ENCODE measurements at regions not wholly inside any gene's neighbourhood (a gene's known extent, or its start where the extent isn't known, plus 50 kb on each side); places are given as distances from the start of the nearest gene placed in this dataset.
A peak's percentile ranks its signal among the peaks of the same experiment; 100 is the strongest.

DNA sequence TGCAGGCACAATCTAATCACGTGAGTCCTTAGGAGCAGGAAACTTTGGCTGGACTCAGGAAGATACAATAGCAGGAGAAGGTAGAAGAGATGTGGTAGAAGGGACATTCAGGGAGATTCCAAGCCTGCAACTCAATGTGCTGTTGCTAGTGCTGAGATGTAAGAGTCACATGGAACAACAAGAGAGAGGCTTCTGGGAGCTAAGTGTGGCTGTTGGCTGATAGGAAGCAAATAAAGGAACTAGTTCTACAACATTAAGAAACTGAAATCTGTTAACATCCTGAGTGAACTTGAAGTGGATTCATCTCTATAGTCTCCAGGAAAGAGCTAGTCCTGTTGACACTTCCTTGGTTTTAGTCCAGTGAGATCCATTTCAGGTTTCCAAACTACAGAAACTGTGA is 1207.4 kb downstream of the ADGRL3 start:
- DNase-seq (ENCODE audit: low read depth in 2 of 3, low spot score in 2 of 3): peak in 1 of 3 donors; percentile 2

DNA sequence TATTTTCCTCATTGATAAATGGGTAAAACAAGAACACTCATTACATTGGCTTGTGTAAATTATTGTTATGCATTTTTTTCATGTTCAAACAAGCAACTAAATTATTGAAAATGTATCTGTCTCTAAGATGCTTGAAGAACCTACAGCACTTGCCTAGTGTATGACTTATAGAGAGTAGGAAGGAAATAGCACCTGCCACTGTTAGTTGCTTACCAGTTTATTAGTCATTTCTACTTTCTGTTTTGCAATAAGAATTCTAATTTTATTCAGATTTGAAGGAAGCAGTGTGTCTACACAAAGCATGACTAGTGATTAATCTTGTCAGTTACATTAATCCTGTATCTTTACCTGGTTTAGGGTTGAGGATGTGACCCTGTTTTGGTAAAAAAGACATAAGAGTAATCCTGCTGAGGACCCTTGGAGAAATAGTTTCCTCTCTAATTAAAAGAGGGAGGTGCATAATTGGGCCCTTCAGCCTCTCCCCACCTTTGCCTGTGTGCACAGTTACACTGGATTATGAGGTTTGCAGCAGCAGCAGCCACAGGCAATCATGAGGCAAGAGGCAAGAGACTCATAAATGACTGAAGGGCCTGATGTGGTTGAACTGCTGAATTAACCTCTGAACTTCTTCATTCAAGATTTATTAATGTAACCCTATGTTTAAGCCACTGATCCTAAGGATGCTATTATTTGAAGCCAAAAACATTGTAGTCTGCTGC is 1202.1 kb downstream of the ADGRL3 start:
- no peak for DNase-seq (ENCODE audit: low read depth in 2 of 3, low spot score in 2 of 3)

DNA sequence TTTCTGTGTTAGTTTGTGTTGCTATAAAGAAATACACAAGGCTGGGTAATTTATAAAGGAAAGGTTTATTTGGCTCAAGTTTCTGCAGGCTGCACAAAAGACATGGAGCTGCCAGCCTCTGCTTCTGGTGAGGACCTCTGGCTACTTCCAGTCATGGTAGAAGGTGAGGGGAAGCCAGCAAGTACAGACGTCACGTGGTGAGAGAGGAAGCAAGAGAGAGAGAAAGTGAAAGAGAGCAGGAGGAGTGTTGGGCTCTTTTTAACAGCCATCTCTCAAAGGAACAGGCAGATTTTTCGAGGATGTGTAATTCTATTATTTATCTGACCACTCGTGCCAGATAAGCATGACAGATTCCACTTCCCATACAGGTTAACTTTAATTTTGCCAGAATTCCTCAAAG is 1199.1 kb downstream of the ADGRL3 start:
- peak in 1 of 3 donors; percentile 16 for DNase-seq (ENCODE audit: low read depth in 2 of 3, low spot score in 2 of 3)

DNA sequence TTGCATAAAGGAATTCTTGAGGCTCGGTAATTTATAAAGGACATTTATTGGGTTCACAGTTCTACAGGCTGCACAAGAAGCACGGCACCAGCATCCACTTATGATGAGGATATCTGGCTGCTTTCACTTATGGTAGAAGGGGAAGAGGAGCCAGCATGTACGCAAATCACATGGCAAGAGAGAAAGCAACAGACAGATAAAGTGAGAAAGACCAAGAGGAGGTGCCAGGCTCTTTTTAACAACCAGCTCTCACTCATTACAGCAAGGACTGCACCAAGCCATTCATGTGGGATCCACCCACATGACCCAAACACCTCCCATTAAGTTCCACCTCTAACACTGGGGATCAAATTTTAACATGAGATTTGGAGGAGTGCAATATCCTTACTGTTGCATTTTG is 1198.2 kb downstream of the ADGRL3 start:
- no peak for DNase-seq (ENCODE audit: low read depth in 2 of 3, low spot score in 2 of 3)

DNA sequence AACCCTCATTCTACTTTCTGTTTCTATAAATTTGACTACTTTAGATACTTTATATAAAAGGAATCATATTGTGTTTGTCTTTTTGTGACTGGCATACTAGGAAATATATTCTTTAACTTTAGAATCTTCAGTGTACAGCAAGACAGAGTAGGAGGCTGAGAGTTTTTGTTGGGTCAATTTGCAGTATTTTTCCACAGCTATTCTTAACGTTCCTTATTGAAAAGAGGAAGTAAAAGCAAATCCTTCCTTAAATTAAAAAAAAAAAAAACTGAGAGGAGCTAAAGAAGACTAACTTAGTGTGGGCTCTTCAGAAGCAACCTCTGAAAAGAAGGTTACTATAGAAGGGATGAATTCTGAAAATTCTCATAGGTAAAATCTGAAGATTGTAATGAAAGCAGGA is 1194.6 kb downstream of the ADGRL3 start:
- DNase-seq (ENCODE audit: low read depth in 2 of 3, low spot score in 2 of 3): peak in 1 of 3 donors; percentile 17

DNA sequence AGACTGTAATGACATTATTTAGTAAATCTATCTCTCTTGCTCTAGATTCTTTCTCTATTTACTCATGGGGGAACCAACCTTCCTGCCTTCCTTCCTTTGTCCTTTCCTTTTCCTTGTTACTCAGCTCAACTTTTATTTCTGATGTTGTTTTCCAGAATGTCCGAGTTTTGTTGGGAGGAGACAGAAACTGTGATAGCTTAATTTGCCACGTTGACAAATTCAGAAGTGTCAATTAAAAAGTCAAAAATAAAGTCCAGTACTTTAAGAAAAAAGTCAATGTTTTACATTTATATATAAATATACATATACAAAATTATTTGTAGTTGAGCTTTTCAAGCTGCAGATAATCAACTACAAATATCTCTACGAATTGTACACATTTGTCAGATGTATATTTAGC is 1187.7 kb downstream of the ADGRL3 start:
- DNase-seq (ENCODE audit: low read depth in 2 of 3, low spot score in 2 of 3): no peak

DNA sequence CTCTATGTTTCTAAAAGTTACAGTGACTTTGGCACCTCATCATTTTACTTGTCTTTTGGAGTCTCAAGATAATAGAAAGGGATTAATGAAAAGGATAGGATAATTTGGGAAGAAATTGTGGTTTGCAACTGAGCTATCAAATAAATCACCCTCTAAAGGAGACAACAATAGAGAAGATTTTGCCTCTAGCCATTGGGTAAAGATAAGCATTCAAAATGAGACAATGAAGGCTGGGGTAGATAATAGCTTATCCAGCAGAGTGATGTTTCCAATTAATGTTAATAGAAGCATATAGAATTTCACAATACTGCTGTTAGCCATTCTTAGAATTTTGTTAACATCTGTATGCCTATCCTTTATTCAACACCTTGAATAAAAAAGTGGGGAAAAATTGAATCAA is 1177.6 kb downstream of the ADGRL3 start:
- no peak for DNase-seq (ENCODE audit: low read depth in 2 of 3, low spot score in 2 of 3)

DNA sequence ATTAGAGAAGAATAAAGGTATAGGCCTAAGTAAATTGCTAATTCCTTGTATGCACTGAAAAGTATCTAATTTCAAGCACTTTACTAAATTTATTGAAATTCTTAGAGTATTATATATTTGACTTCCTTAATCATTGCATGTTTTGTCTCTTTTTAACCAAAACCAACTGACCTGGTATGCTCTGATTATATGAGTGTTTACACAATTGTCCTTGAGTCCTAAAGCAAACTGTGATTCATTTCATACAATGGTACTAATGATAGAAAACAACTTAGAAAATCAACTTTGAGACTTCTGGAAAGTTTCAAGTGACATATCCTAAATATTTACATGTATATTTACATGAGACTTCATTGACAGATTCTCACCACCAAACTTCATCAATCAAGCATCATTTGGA is 1177.1 kb downstream of the ADGRL3 start:
- DNase-seq (ENCODE audit: low read depth in 2 of 3, low spot score in 2 of 3): no peak

DNA sequence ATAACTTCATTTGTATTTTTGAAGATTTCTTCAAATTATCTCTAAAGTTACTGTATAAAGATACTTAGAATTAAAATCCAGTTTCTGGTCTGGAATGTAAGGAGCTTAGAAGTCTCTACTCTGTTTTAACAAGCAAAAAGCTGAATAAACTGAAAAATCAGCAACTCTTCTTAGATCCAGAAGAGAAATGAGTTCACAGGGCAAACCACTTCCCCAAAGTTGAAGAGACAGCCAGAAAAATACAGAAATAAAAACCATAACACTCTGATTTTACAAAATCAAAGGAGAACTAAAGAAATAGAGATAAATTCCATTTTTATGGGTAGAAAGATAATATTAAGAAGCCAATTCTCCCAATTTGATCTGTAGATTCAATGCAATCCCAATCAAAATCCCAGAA is 1166.8 kb downstream of the ADGRL3 start:
- DNase-seq (ENCODE audit: low read depth in 2 of 3, low spot score in 2 of 3): no peak

DNA sequence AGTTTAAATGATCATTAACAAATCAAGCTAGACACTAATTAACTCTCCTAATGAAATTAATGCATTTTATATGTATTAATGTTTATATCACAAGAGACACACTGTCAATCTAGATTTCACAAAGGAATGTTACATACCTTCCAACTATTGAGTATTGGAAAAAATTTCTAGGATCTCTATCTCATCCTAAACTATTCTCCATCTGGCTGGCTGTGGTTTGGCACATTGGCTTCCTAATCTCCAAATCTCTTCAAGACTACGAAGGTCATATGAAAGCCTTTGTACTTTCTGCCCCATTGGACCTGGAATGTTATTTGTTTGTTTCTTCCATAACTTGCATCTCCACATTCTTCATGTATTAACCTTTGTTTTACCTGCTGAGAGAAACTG is 1160.0 kb downstream of the ADGRL3 start:
- DNase-seq (ENCODE audit: low read depth in 2 of 3, low spot score in 2 of 3): no peak

DNA sequence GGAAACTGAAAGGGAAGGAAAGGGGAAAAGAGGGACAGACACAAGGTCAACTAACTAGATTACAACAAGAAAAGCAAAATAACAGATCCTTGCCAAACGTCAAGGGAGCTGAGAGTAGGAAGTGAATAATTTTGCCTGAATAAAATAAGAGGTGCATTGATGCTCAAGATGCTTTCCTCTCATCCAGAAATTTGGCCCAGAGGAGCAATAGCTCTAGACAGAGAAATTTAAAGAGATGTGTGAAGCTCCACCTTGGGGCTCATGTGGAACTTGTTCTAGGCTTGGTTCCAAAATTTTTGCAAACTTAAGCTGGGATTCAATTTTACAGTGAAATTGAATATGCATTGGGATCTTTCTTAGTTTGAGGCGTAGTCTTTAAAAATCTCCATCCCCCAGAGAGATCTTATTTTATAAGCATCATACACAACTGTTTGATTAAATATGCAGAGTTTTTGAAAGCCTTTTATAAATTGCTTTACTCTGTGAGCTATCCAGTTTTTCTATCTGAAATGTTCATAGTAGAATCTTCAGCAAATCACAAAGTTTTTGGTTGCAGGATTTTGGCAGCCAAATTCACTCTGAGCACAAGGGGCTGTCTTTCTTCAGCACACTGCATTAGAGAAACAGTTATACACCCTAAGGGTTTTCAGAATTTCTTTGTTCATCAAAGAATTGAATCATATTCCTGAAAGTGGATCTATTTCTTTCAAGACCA is 1159.5 kb downstream of the ADGRL3 start:
- no peak for DNase-seq (ENCODE audit: low read depth in 2 of 3, low spot score in 2 of 3)

DNA sequence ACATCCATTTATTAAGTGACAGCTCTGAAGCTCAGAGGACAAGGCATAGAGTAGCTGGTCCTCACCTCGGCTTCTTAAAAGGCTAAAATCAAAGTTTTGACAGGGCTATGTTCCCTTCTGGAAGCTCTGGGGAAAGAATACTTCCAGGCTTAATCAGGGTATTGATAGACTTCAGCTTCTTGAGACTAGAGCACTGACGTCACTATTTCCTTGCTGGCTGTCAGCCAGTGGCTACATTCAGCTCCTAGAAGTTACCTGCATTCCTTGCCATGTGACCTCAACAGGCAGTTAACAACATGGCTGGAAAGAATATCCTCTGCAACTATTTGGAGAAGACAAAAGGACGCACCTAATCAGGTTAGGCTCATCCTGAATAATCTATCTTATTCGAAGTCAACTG is 1144.8 kb downstream of the ADGRL3 start:
- no peak for DNase-seq (ENCODE audit: low read depth in 2 of 3, low spot score in 2 of 3)

DNA sequence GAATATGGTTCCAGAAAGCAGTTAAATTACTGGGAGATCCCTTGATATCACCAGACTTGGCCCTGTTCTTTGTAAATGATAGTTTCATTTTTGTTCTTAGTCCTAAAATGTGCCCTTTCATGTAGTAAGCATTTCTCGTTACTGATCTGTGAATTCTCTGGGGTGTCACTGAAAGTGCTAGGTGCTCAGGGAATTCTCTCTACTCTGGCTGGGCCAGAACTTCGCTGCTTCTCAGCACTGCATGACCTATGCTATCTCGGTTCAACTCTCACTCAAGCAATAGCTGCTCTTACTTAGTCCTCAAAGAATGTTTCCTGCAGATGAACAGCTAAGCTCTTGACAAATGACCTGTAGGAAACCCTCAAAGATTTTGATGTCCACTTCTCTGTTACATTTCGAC is 1144.3 kb downstream of the ADGRL3 start:
- DNase-seq (ENCODE audit: low read depth in 2 of 3, low spot score in 2 of 3): no peak

DNA sequence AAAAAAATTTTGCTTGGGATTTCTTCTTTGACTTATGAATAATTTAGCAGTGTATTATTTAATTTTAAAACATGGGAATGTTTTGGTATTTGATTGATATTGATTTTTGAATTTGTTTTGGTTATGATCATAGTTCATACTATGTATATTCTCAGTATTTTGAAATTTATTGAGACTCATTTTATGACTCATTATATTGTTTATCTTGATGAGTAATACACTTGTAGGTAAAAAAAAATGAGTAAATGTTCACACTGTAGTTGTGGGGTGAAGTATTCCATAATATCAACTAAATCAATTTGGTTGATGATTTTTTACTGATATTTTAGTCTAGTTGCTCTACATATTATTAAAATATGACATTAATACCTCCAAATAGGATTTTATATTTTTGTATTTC is 1142.2 kb downstream of the ADGRL3 start:
- DNase-seq (ENCODE audit: low read depth in 2 of 3, low spot score in 2 of 3): no peak

DNA sequence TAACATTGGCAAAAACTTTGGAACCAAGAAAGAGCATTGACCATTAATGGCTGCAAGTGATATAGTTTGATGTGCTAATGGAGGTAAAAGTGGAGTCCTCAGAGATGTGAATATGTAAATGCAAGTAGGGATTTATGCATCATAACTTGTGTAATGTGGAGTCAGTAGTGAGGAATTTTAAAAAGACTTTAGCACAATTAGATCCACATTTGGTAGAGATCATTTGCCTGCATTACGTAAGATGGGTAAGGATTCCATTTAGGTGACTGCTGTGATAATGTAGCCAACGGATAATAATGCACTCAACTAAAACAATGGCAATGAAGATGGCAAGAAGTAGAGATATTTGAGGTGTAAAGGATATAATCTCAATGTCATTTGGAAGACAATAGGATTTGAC is 1128.4 kb downstream of the ADGRL3 start:
- no peak for DNase-seq (ENCODE audit: low read depth in 2 of 3, low spot score in 2 of 3)

DNA sequence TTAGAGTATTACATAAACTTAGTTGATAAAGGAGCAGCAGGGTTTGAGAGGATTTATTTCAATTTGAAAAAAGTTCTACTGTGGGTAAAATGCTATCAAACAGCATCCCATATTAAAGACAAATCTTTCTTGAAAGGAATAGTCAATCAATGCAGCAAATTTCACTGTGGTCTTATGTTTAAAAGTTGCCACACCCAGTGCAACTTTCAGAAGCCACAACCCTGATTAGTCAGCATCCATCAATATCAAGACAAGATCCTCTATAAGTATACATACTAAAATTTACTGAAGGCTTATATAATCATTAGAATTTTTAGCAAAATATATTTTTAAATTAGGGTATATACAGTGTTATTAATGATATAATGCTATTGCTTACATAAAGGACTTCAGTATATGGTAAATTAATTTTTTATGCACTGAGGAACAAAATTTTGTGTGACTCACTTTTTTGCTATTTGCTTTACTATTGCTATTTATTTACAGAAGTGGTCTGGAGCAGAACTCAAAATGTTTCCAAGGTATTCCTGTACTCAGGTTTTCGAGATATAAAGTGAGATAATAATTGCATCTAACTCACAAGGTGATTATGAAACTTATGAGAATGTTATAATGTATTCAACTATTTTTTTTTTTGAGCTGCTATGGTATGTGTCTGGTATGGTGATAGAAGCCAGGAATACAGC is 1127.6 kb downstream of the ADGRL3 start:
- DNase-seq (ENCODE audit: low read depth in 2 of 3, low spot score in 2 of 3): no peak

DNA sequence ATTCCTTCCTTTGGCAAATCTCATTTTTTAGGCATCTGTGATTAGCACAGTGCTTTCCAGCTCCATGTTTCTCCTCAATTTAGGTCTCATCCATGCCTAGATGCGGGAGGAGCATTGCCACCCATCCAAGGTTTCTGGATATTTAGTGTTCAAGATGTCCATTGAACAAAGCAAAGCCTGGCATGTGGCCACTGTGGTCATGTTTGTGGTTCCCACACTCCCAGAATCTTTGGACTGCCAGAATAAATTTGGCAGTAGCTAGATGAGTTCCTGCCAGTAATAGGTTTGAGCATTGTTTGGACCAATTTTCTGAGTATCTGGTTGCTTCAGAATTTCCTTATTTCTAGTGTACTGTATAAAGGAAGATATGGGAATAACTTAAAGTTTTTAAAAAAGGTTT is 1124.1 kb downstream of the ADGRL3 start:
- DNase-seq (ENCODE audit: low read depth in 2 of 3, low spot score in 2 of 3): no peak

DNA sequence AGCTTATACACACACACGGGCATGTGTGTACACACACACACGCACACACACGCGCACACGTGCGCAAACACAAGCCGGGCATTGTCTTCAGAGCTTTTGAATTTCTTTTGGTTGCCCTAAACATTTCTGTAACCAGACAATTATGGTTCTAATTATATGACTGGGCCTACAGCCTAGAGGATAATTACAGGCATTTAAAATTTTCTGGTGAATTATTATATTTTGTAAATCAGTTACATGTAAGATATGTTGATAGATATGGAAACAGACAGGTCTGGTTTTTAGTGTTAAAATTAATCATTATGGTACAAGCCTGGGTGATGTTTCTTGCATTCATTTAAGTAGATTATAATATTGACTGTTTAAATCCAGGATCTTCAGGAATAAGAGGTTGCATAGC is 1120.5 kb downstream of the ADGRL3 start:
- no peak for DNase-seq (ENCODE audit: low read depth in 2 of 3, low spot score in 2 of 3)

DNA sequence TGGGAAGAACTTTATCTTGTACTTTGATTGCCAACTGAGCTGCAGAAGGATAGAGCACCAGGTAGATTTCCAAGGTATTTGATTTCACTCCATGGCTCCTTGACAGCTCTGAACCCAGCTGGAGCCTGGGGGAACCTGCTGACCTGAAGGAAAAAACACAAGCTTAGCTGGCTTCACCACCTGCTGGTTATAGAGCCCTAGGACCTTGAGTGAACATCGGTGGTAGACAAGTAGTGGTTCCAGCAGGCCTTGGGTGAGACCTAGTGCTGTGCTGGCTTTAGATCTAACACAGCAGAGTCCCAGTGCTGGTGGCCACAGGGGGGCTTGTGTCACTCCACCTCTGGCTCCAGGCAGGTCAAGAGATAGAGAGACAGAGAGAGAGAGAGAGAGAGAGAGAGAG is 1102.6 kb downstream of the ADGRL3 start:
- DNase-seq (ENCODE audit: low read depth in 2 of 3, low spot score in 2 of 3): no peak

DNA sequence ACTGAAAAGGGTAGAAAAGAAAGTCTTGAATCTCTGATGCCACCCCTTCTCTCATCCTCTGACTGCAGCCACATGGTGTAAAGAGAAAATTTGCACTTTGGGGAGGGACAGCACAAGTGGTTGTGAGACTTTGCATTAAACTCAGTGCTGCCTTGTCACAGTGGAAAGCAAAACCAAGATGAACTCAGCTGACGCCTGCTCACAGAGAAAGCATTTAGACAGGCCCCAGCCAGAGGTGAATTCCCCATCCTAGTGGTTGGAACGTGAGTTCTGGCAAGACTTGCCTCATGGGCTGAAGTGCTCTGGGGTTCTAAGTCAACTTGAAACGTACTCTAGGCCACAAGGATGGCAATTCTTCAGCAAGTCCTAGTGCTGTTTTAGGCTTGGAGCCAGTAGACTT is 1101.4 kb downstream of the ADGRL3 start:
- no peak for DNase-seq (ENCODE audit: low read depth in 2 of 3, low spot score in 2 of 3)

DNA sequence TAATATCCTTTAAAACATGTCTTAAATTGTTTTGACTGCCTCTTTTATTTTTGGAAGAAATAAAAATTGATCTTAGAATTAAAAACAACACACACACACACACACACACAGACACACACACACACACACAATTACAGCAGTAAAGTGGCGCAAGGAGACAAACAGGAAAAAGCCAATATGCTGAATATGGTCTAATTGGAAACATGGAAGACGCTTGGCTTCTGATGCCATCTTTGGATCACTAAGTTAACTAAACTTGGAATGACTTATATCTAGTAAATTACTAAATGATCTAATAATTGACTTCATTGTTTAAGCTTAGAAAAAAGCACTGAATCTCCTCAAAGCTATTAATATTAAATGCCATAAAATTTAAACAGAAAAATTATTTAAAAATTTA is 1093.4 kb downstream of the ADGRL3 start:
- DNase-seq (ENCODE audit: low read depth in 2 of 3, low spot score in 2 of 3): no peak

DNA sequence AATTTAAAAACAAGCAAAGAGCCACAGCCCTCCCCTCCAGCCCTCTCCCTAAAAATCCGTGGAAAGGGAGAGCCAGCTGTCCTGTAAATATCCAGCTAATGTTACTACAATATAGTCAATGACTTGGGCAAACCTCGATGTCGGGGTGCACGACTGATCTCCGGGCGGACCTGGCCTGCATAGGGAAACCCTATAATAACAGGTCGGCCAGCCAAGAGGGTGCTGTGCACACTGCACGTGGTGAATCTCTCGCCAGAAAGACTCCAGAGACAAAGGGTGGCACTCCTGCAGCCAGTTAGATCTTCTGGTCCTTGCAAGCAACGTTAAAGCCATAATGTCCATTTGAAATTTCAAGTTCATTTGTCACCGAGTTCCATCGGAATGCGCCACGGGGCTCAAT is 1092.8 kb downstream of the ADGRL3 start:
- DNase-seq (ENCODE audit: low read depth in 2 of 3, low spot score in 2 of 3): no peak
